Uterus (tissue), 2 donors: ENCODE measurements at regions not wholly inside any gene's neighbourhood (a gene's known extent, or its start where the extent isn't known, plus 50 kb on each side); places are given as distances from the start of the nearest gene placed in this dataset.

Source experiments
- CTCF ChIP-seq, 4 experiments: fragments of 200-600 bp in 2 of 4; fragments of 450-650 bp in 2 of 4; sonication (generic) in 2 of 4; IDR thresholded peaks; one replicate each; pipeline ENCODE4 v1.5.1; 2016 to 2019; ENCODE audit warnings: antibody characterized with exemption in 4 of 4, mild to moderate bottlenecking in 2 of 4, moderate library complexity in 1 of 4
- POLR2A ChIP-seq, 2 donors: fragments of 450-650 bp; IDR thresholded peaks; one replicate each; pipeline ENCODE4 v1.6.1; 2016; ENCODE audit warnings: antibody characterized with exemption in 2 of 2, mild to moderate bottlenecking in 1 of 2, moderate library complexity in 1 of 2

GRCh38 chr6:122009000-122009350 is 390.5 kb upstream of the HSF2 start:
- TF ChIP-seq CTCF (IDR thresholded peaks at IDR 0.05) (no peak), POLR2A (IDR thresholded peaks at IDR 0.05) (no peak)
